GM23338 (cell line): ENCODE measurements at regions not wholly inside any gene's neighbourhood (a gene's known extent, or its start where the extent isn't known, plus 50 kb on each side); places are given as distances from the start of the nearest gene placed in this dataset.

Experiments
- ATAC-seq: fragments of 200-7000 bp; cut with Tn5 transposase; 3 replicates; pipeline ENCODE4 v1.9.1; 2020
- DNase-seq: peaks from one replicate; pipeline ENCODE4 v3.0.0-alpha.2; 2015; ENCODE audit warnings: low spot score
- H2AFZ ChIP-seq: fragments of 200-600 bp; sonication (generic); 2 replicates; pipeline ENCODE4 v1.8.0; 2016; ENCODE audit warnings: antibody characterized with exemption, mild to moderate bottlenecking, moderate library complexity
- H3F3A ChIP-seq: fragments of 200-600 bp; sonication (generic); replicated peaks from 2 replicates; pipeline ENCODE4 v1.8.0; 2017; ENCODE audit warnings: antibody characterized with exemption, mixed run types, low read depth
- H3K27ac ChIP-seq: fragments of 200-600 bp; sonication (generic); 2 replicates; pipeline ENCODE4 v1.6.1; 2016; ENCODE audit warnings: low read depth
- H3K27me3 ChIP-seq: fragments of 200-600 bp; sonication (generic); 2 replicates; pipeline ENCODE4 v1.8.0; 2016; ENCODE audit warnings: mild to moderate bottlenecking, mixed run types, moderate library complexity; ENCODE audit not compliant: insufficient read depth
- H3K36me3 ChIP-seq: fragments of 200-600 bp; sonication (generic); 2 replicates; pipeline ENCODE4 v1.8.0; 2016; ENCODE audit warnings: mild to moderate bottlenecking; ENCODE audit not compliant: insufficient read depth
- H3K4me1 ChIP-seq: fragments of 200-600 bp; sonication (generic); 2 replicates; pipeline ENCODE4 v1.8.0; 2016; ENCODE audit warnings: mild to moderate bottlenecking, moderate library complexity; ENCODE audit not compliant: insufficient read depth
- H3K4me2 ChIP-seq: fragments of 200-600 bp; sonication (generic); 2 replicates; pipeline ENCODE4 v1.7.1; 2017; ENCODE audit warnings: mixed run types
- H3K4me3 ChIP-seq: fragments of 200-600 bp; sonication (generic); 2 replicates; pipeline ENCODE4 v1.6.1; 2016; ENCODE audit warnings: mixed run types
- H3K79me2 ChIP-seq: fragments of 200-600 bp; sonication (generic); replicated peaks from 2 replicates; pipeline ENCODE4 v1.8.0; 2017; ENCODE audit warnings: mild to moderate bottlenecking; ENCODE audit not compliant: insufficient read depth
- H3K9me2 ChIP-seq: fragments of 200-600 bp; sonication (generic); 2 replicates; pipeline ENCODE4 v1.8.0; 2017; ENCODE audit not compliant: insufficient read depth
- H4K20me1 ChIP-seq: fragments of 200-600 bp; sonication (generic); replicated peaks from 2 replicates; pipeline ENCODE4 v1.8.0; 2017; ENCODE audit warnings: mild to moderate bottlenecking; ENCODE audit not compliant: insufficient read depth
- H3K27ac Mint-ChIP-seq: 2 replicates; pipeline ENCODE4 v1.8.0; 2020; ENCODE audit warnings: inconsistent platforms, mild to moderate bottlenecking, moderate library complexity, mixed read lengths
- H3K27me3 Mint-ChIP-seq: 3 replicates; pipeline ENCODE4 v1.8.0; 2022; ENCODE audit warnings: low read depth, mild to moderate bottlenecking, moderate library complexity, mixed read lengths, inconsistent platforms; ENCODE audit not compliant: insufficient read depth, poor library complexity
- H3K36me3 Mint-ChIP-seq: 3 replicates; pipeline ENCODE4 v1.8.0; 2021; ENCODE audit warnings: low read depth, mild to moderate bottlenecking, inconsistent platforms, moderate library complexity, mixed read lengths
- H3K4me1 Mint-ChIP-seq: 3 replicates; pipeline ENCODE4 v1.8.0; 2020; ENCODE audit warnings: mild to moderate bottlenecking, inconsistent platforms, mixed read lengths
- H3K4me3 Mint-ChIP-seq: 3 replicates; pipeline ENCODE4 v1.8.0; 2021; ENCODE audit warnings: moderate library complexity, mild to moderate bottlenecking, inconsistent platforms, mixed read lengths
- H3K9me3 Mint-ChIP-seq: 3 replicates; pipeline ENCODE4 v1.8.0; 2020; ENCODE audit warnings: moderate library complexity, mild to moderate bottlenecking, inconsistent platforms, mixed read lengths
- EZH2phosphoT487 ChIP-seq: fragments of 200-600 bp; sonication (generic); IDR thresholded peaks from one replicate; pipeline ENCODE4 v1.8.1; 2018; ENCODE audit warnings: antibody characterized with exemption; ENCODE audit not compliant: unreplicated experiment
- JUNB ChIP-seq: IDR thresholded peaks from one replicate; pipeline ENCODE4 v1.6.1; 2016; ENCODE audit warnings: antibody characterized with exemption; ENCODE audit not compliant: unreplicated experiment
- NANOG ChIP-seq: IDR thresholded peaks from 2 replicates; pipeline ENCODE4 v1.6.1; 2016; ENCODE audit warnings: antibody characterized with exemption, borderline replicate concordance
- STAT1 ChIP-seq: IDR thresholded peaks from one replicate; pipeline ENCODE4 v1.6.1; 2016; ENCODE audit warnings: antibody characterized with exemption; ENCODE audit not compliant: unreplicated experiment
- ZNF331 ChIP-seq: fragments of 250-450 bp; sonication (Bioruptor Pico); IDR thresholded peaks from 2 replicates; pipeline ENCODE4 v1.5.0; 2020; ENCODE audit warnings: low read depth, mild to moderate bottlenecking, moderate library complexity
- TF ChIP-seq, protein P1 (sequence below), 2 experiments: fragments of 200-600 bp in 1 of 2; sonication (generic) in 1 of 2; conservative IDR thresholded peaks; 2 replicates each; pipeline versions ENCODE4 v1.5.1 to v1.6.1; 2016 to 2017; ENCODE audit warnings: antibody characterized with exemption in 2 of 2, low read depth in 2 of 2, mild to moderate bottlenecking in 2 of 2, moderate library complexity in 1 of 2
- TF ChIP-seq, protein P2 (sequence below): fragments of 250-450 bp; sonication (Bioruptor Pico); IDR thresholded peaks from 2 replicates; pipeline ENCODE4 v1.5.0; 2020; ENCODE audit warnings: mild to moderate bottlenecking, moderate library complexity
- TF ChIP-seq, protein P3 (sequence below): IDR thresholded peaks from 2 replicates; pipeline ENCODE4 v1.6.1; 2016; ENCODE audit warnings: antibody characterized with exemption

DNA sequence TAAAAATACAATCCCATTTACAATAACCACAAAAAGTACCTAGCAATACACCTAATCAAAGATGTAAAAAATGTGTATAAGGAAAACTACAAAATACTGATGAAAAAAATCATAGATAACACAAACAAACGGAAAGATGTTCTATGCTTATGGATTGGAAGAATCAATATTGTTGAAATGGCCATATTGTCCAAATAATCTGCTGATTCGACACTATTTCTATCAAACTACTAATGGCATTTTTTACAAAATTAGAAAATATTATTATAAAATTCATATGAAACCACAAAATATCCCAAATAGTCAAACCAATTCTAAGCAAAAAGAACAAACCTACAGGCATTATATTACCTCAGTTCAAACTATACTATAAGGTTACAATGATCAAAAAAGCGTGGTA lies 978.3 kb upstream of the MAP3K7 start:
- no peaks in the 10 kb centered on the region for H3K79me2 ChIP-seq
- no peak overlapping the region for H3K27ac ChIP-seq
- H3K36me3 ChIP-seq, result no peaks in the 10 kb centered on the region
- H4K20me1 ChIP-seq, result no peaks in the 10 kb centered on the region
- no peak overlapping the region for H3K4me3 ChIP-seq
- ATAC-seq (no peak), DNase-seq (no peak)
- no peaks in the 10 kb centered on the region for H3K27me3 Mint-ChIP-seq
- no peak overlapping the region for H2AFZ ChIP-seq
- H3K9me2 ChIP-seq, result peaks cover 6% of the 10 kb centered on the region; the same call in 1 of the 2 replicates
- H3F3A ChIP-seq, result no peaks in the 10 kb centered on the region
- H3K4me1 ChIP-seq, result no peaks in the 10 kb centered on the region
- H3K4me3 Mint-ChIP-seq, result no peak overlapping the region
- no peak overlapping the region for H3K27ac Mint-ChIP-seq
- H3K4me2 ChIP-seq, result no peak overlapping the region
- no peaks in the 10 kb centered on the region for H3K4me1 Mint-ChIP-seq
- H3K9me3 Mint-ChIP-seq, result peaks cover 7% of the 10 kb centered on the region
- peaks cover 6% of the 10 kb centered on the region; the same call in 2 of the 3 replicates for H3K36me3 Mint-ChIP-seq
- TF ChIP-seq, protein P1, sequence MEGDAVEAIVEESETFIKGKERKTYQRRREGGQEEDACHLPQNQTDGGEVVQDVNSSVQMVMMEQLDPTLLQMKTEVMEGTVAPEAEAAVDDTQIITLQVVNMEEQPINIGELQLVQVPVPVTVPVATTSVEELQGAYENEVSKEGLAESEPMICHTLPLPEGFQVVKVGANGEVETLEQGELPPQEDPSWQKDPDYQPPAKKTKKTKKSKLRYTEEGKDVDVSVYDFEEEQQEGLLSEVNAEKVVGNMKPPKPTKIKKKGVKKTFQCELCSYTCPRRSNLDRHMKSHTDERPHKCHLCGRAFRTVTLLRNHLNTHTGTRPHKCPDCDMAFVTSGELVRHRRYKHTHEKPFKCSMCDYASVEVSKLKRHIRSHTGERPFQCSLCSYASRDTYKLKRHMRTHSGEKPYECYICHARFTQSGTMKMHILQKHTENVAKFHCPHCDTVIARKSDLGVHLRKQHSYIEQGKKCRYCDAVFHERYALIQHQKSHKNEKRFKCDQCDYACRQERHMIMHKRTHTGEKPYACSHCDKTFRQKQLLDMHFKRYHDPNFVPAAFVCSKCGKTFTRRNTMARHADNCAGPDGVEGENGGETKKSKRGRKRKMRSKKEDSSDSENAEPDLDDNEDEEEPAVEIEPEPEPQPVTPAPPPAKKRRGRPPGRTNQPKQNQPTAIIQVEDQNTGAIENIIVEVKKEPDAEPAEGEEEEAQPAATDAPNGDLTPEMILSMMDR (conservative IDR thresholded peaks at IDR 0.05; ENCODE audit: low read depth in 2 of 2), result no peak
- TF ChIP-seq, protein P2, sequence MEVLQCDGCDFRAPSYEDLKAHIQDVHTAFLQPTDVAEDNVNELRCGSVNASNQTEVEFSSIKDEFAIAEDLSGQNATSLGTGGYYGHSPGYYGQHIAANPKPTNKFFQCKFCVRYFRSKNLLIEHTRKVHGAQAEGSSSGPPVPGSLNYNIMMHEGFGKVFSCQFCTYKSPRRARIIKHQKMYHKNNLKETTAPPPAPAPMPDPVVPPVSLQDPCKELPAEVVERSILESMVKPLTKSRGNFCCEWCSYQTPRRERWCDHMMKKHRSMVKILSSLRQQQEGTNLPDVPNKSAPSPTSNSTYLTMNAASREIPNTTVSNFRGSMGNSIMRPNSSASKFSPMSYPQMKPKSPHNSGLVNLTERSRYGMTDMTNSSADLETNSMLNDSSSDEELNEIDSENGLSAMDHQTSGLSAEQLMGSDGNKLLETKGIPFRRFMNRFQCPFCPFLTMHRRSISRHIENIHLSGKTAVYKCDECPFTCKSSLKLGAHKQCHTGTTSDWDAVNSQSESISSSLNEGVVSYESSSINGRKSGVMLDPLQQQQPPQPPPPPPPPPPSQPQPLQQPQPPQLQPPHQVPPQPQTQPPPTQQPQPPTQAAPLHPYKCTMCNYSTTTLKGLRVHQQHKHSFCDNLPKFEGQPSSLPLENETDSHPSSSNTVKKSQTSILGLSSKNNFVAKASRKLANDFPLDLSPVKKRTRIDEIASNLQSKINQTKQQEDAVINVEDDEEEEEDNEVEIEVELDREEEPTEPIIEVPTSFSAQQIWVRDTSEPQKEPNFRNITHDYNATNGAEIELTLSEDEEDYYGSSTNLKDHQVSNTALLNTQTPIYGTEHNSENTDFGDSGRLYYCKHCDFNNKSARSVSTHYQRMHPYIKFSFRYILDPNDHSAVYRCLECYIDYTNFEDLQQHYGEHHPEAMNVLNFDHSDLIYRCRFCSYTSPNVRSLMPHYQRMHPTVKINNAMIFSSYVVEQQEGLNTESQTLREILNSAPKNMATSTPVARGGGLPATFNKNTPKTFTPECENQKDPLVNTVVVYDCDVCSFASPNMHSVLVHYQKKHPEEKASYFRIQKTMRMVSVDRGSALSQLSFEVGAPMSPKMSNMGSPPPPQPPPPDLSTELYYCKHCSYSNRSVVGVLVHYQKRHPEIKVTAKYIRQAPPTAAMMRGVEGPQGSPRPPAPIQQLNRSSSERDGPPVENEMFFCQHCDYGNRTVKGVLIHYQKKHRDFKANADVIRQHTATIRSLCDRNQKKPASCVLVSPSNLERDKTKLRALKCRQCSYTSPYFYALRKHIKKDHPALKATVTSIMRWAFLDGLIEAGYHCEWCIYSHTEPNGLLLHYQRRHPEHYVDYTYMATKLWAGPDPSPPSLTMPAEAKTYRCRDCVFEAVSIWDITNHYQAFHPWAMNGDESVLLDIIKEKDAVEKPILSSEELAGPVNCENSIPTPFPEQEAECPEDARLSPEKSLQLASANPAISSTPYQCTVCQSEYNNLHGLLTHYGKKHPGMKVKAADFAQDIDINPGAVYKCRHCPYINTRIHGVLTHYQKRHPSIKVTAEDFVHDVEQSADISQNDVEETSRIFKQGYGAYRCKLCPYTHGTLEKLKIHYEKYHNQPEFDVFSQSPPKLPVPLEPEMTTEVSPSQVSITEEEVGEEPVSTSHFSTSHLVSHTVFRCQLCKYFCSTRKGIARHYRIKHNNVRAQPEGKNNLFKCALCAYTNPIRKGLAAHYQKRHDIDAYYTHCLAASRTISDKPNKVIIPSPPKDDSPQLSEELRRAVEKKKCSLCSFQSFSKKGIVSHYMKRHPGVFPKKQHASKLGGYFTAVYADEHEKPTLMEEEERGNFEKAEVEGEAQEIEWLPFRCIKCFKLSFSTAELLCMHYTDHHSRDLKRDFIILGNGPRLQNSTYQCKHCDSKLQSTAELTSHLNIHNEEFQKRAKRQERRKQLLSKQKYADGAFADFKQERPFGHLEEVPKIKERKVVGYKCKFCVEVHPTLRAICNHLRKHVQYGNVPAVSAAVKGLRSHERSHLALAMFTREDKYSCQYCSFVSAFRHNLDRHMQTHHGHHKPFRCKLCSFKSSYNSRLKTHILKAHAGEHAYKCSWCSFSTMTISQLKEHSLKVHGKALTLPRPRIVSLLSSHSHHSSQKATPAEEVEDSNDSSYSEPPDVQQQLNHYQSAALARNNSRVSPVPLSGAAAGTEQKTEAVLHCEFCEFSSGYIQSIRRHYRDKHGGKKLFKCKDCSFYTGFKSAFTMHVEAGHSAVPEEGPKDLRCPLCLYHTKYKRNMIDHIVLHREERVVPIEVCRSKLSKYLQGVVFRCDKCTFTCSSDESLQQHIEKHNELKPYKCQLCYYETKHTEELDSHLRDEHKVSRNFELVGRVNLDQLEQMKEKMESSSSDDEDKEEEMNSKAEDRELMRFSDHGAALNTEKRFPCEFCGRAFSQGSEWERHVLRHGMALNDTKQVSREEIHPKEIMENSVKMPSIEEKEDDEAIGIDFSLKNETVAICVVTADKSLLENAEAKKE (CRISPR knock-in tag), result no peak
- TF ChIP-seq JUNB, result no peak
- no peak for TF ChIP-seq ZNF331 (CRISPR knock-in tag)
- TF ChIP-seq STAT1, result no peak
- TF ChIP-seq EZH2phosphoT487, result no peak
- TF ChIP-seq, protein P3, sequence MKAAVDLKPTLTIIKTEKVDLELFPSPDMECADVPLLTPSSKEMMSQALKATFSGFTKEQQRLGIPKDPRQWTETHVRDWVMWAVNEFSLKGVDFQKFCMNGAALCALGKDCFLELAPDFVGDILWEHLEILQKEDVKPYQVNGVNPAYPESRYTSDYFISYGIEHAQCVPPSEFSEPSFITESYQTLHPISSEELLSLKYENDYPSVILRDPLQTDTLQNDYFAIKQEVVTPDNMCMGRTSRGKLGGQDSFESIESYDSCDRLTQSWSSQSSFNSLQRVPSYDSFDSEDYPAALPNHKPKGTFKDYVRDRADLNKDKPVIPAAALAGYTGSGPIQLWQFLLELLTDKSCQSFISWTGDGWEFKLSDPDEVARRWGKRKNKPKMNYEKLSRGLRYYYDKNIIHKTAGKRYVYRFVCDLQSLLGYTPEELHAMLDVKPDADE, result no peak
- no peak for TF ChIP-seq NANOG
- no peaks in the 10 kb centered on the region for H3K27me3 ChIP-seq
